ENCODE measurements at regions not wholly inside any gene's neighbourhood (a gene's known extent, or its start where the extent isn't known, plus 50 kb on each side); places are given as distances from the start of the nearest gene placed in this dataset.
"Not testable (repeated sequence)": the region's sequence is repeated elsewhere in the genome, so short reads cannot be mapped to it uniquely, and the experiment has no call there.

DNA sequence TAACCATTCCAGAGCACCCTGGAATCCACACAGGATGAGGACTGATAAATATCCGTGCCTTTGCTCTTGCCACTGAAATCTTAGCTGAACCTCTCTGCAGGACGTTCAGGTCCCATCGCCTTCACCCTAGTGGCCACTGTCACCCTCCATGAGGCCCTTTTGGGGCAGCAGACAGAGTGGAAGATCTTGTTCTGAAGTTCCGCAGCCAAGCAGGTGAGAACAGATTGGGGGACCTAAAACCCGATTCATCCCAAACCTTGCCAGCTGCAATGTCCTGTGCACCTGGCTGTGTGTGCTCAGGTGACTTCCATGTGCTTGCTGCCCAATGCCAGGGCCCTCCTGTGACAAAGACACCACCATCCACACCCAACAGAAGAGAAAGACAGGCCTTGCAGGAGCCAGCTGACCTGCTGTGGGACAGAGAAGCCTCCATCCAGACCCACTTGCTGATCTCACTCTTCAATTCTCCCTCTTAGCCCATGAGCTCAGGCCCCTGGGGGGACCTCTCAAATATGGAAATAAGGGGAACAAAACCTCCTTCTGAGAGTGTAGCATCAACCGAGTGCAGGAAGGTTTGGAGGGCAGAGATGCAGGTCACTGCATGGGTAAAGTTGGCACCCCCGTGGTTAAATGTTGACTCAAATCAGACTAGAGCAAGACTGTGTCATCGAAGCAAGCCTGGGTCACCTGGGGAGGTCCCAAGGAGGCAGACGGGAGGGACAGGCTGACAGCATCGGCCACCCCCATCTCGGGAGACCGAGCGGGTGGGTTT, 308.7 kb upstream of the DIO3 start:
- DNase-seq: no peak

DNA sequence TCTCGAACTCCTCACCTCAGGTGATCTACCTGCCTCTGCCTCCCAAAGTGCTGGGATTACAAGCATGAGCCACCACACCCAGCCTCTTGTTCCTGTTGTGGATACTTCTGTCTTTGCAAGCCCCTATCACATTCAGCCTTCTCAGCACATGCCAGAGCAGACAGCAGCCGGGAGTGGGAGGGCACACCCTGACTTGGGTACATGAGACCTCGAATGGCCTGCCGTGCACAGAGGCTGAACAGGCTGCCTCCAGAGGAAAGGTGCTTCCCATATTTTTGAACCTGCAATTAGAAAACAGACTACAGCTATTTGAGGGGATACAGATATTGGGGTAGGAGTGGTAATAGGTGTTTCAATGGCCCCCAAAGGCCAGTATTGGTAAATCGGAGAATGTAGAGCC, 307.3 kb upstream of the DIO3 start:
- no peak for DNase-seq

DNA sequence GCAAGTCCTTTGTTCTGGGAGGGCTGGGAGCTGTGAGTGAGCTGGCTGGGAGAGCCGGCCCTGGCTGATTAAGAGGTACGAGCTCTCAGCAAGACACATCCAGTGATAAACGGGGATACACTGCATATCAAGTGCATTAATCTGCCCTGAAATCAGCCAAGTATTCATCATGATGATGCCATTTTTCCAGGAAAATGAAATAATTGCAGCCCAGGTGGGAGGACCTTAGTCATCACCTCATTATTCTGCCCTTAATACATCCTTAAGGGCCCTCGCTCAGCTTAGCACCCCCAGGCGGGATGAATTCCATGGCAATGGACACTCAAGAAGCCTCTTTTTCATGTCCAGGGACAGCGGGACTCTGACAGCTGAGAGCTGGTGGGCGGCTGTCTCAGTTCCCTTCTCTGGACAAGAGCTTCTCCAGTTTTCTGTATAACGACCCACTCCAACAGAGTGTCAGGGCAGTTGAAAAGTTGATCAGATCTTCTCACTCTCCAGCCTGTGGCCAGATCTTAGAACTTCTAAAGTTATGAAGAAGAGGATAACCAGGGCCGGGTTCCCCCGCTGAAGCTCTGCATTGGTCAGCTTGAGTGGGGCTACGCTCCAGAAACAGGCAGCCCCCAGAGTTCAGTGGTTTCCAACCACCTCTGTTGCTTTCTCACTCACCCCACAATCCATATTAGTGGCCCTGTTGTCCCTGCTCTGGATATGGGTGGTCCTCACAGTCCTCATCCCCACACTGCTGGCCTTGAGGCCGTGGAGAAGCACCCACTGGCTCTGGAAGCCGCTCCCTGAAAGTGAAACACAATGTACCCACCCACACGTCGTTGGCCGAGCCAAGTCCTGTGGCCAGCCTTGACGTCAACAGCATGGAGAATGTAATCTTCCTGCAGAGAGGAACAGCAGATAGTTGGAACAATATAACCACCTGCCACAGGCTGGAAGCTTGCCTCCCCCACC, 306.2 kb upstream of the DIO3 start:
- no peak for DNase-seq

DNA sequence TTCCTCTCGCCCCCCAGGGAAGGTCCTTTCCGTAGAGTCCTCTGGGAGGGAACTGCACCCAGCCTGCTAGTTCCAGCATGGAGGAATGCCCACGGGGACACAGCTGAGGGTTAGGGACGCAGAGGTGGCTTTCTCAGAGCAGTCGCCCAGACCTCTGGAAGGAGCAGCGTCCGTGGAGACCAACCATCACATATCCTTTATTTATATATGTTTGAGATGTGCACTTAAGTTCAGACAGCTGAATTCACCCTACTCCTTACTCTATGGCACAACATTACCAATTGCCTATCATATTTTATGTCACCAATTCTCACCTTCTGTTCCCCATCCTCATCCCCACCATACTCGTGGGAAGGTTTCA, 305.6 kb upstream of the DIO3 start:
- no peak for DNase-seq

DNA sequence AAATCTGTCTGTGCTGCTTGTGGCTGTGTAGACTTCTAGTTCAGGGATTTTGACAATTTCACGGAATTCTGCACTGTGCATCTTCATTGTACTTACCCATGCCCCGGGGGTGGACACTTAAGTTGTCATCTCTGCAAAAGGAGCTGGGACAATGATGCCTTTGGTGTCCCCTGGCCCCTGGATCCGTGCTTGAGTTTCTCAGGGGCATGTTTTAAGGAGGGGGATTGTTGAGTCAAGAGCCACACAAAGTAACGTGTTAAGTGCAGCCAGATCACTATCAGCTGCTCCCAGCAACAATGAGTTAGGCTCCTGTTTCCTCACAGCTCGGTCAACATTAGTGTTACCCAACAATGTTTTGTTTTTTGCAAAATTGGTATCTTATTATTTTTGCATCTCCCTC, 305.0 kb upstream of the DIO3 start:
- DNase-seq: no peak

DNA sequence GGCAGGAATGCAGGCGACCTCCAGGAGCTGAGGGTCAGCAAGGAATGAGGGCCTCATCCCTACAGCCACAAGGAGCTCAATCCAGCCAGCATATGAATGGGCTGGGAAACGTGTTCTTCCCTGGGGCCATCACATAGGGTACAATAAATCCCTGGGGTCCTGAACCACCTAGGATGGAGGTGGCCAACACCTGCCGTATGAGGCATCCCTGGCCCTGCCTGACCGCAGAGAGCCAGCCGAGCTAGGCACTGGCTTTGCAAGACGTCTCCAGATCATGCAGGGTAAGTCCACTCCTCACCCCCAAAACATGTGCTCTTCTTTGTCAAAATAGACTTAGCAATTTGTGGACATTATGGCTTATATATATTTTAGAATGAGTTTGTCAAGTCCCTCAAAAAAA, 303.7 kb upstream of the DIO3 start:
- no peak for DNase-seq

DNA sequence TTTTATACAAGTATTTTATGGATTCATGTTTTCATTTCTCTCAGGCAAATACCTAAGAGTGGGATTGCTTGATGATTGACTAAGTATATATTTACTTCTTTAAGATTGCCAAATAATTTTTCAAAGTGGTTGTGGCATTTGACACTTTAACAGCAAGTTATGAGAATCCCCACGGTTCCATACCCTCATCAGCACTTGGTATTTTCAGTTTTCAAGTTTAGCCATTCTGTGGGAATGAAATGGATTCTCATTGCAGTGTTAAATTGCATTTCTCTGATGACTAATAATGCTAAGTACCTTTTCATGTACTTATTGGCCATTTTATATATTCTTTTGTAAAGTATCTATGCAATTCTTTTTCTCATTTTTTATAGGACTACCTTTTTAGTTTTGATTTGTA, 301.5 kb upstream of the DIO3 start:
- DNase-seq: no peak

DNA sequence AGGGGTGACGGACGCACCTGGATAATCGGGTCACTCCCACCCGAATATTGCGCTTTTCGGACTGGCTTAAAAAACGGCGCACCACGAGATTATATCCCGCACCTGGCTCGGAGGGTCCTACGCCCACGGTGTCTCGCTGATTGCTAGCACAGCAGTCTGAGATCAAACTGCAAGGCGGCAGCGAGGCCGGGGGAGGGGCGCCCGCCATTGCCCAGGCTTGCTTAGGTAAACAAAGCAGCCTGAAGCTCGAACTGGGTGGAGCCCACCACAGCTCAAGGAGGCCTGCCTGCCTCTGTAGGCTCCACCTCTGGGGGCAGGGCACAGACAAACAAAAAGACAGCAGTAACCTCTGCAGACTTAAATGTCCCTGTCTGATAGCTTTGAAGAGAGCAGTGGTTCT, 294.9 kb upstream of the DIO3 start:
- not testable (repeated sequence) for DNase-seq

DNA sequence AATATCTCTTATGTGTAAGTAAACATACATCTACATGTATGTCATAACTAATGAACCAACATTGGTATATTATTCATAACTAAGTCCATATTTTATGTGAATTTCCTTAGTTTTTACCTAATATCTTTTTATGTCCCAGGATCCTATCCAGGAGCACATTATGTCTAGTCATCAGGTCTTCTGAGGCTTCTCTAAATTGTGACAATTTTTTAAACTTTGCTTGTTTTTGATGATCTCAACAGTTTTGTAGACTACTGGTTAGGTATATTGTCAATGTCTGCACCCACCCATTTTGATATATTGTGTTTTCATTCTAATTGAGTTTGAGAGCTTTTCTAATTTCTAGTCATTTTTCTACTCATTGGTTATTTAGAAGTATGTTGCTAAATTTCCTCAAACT, 288.2 kb upstream of the DIO3 start:
- DNase-seq: no peak

DNA sequence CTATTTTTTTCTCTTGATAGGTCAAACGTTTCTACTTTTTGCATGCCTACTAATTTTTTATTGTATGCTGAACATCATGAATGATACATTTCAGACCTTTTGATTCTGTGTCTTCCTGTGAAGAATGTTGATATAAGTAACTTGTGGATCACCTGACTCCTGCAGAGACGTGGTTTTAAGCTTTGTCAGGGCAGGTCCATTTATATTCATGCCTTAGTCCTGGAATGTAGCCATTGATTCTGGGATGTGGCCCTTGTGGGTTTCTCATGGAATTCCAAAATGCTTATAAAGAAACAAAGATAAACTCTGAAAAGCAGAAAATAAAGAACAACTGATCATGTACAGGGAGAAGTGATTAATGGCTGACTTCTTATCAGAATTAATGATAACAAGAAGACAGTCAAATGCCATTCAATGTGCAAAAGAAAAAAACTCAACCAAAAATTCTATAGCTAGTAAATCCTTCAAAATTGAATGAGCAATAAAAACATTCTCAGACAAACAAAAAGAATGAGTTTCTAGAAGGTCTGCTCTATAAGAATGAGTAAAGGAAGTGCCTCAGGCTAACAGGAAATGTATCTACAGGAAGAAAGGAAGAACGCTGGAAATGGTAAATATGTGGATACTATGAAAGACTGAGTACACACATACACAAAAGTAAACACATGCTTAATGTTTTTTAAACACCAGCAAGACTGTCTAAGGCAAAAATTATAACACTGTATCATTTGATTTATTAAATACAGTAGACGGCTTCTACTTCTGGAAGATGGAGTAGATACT, 284.8 kb upstream of the DIO3 start:
- DNase-seq: no peak

DNA sequence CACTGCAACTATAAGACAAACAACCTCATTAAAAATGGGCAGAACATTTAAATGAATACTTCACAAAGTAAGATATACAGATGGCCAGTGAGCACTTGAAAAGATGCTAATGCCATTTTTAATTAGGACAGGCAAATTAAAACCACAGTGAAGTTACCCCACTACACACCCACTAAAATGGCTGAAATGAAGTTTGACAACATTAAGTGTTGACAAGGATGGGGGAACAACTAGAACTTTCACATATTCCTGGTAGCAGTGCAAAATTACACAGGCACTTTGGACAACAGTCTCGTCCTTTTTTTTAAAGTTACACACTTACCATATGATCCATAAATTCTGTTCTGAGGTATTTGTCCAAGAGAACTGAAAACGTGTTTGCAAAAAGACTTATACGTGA, 278.9 kb upstream of the DIO3 start:
- no peak for DNase-seq

DNA sequence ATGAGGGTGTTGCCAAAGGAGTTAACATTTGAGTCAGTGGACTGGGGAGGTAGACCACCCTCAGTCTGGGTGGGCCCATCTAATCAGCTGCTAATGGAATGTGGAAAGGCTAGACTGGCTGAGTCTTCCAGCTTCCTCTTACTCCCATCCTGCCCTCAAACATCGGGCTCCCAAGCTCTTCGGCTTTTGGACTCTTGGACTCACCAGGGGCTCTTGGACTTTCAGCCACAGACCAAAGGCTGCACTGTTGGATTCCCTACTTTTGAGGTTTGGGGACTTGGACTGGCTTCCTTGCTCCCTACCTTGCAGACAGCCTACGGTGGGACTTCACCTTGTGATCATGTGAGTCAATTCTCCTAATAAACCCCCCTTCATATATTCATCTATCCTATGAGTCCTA, 276.6 kb upstream of the DIO3 start:
- no peak for DNase-seq

DNA sequence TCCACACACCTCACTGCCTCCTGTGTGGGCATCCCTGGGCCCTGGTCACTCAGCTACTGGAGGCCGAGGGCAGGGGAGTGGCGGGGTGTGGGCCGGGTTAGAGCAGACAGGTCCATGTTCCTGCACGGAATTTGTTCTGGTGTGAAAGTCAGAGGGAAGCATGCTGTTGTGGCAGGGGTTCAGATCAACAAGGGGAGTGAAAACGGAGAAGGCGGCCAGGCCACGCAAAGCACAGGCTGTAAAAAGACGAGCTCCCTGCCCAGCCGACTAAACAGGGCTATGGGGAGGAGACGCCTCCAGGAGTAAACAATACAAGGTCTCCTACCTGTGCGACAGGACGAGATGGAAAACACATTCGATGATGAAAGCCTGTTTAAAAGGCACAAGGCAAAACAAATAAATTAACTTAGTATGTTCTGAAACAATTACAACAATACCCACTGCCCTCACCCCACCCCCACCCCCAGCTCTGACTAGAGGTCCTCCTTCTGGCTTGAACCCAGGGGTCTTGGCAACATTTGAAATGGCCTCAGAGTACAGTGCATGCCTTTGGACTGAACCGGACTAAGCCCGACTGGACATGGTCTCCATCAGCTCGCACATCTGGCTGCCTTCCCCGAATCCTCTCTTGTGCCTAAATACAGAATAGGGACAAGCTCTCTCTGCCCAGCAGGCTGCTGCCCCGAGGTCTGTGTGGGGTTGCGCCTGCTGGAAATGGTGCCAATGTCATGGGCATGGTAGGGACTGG, 274.9 kb upstream of the DIO3 start:
- no peak for DNase-seq

DNA sequence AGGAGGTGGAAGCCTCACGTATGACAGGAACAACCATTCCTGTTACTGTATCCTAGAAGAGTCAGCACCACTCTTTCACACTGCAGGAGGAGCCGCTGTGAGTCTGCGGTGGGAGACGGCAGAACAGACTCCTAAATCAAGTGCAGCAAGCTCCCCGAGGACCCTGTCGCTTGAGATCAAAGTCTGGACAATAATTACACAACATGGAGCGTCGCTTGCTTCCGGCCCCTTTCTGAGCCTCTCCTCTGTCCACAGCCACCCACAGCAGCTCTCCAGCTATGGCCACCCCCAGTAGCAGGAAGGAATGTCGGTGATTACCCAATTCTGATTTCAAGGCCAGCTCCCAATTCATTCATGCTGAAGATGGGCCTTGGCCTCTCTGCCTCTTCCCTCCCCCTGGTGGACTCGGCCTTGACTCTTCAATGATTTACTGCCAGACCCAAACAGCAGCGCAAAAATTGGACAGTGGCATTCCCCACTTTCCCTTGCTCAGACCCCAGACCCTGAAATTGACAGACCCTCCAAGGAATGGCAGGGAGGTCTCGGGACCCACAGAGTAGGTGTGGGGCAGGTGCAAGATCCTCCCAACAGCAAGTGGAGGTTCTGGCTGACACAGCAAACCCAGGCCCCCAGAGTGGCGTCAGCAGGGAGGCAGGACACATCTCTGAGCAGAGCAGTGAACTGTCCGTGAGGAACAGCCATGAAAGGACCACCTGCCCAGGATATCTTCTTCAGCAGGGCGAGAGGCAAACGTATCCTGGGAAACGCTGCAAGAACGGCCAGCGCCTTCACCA, 272.7 kb upstream of the DIO3 start:
- DNase-seq: no peak

DNA sequence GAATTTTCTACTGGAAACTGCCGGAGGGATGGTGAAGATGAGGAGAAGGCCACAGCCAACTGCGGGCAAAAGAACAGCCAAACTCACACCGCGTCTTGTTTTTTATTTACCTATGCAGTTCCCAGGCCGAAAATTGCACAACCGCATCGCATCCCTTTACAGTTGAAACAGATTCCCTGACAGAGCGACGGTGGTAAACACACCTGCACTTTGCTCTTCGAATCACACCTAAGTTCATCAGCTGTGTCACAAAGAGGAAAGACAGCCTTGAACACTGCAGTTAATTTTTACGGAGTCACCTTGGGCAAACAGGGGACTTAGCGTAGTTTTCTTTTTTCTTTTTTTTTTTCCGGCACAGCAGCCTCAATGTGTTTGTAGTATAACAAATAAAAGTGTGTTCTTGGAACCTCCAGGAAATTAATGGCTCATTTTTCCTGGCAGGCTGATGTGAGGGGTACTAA, 272.0 kb upstream of the DIO3 start:
- DNase-seq: no peak

DNA sequence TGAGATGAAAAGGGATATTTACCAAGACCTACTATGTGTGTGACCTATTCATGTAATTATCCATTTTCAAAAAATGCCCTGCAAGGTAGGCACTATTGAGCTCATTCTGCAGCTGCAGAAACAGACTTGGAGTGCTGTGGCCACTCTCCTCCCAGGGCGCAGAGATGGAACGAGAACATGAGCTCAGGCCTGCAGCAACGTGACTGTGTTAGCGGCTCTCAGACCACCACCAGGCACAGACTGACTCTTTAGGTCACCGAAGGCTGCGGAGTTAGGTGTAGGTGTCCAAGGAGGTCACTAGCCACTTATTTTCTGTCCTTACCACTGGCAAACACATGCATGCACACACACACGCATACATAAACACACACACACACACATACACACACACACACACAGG, 271.4 kb upstream of the DIO3 start:
- DNase-seq: no peak

DNA sequence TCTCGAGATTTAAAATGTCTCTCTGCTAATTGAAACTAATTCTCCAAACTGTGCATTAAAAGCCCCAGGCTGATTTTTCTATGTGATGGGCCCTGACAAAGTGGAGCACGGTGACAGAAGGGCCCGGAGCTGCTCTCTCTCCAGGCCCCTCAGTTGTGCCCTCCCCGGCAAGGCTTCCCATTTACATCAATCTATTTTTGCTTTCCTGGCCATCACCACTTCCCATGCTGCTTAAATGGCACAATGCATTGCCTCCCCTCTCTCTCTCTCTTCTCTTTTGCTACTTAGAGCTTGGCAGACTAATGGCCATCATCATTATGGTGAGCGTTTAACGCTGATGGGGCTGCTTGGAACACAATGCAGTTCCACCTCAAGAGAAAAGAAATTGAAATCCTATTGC, 270.7 kb upstream of the DIO3 start:
- no peak for DNase-seq

DNA sequence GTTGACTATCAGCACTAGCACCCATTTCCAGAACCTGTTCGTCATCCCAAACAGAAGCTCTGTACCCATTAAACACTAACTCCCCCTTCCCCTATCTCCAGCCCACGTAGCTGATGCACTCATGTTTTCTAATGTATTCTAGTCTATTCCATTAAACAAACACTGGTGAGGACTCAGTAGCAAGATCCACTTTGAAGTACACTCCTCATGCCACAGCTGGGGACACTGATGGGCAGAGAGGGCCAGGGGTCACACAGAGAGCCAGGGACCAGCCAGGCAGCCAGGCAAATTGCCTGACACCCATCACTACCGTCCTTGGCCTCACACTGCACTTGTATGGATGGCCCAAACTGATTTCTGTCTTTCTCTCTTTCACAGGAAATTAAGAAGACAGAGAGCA, 269.9 kb upstream of the DIO3 start:
- DNase-seq: no peak

DNA sequence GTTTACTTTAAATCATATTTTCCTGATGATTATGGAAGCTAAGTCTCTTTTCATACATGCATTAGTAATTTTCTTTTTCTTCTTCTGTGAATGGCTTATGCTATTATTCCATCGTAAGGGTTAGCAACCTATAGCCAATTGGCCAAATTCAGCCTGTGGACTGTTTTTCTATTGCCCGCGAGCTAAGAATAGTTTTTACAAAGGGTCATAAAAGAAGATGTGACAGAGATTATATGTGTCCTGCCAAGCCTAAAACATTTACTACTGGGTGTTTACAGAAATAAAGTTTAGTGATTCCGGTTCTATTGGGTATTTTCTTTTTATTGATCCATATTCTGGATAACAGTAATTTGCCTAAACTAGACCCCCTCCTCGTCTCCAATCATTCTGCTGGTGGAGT, 268.8 kb upstream of the DIO3 start:
- DNase-seq: no peak

DNA sequence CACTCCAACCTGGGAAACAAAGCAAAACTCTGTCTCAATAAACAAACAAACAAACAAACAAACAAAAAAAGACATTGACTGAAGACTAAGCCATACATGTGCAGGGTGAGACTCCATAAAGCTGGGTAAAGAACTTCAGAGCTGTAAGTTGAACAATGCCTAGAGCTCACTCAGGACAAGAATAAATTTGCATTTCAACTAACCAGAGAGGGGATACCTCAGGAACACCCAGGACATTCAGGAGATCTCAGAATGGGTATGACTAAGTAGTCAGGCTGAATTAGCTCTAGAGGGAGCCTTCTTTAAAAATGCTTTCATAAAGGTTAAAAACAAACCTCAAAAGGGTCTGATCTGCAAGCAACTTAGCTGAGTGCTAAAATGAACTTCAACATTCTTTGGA, 267.7 kb upstream of the DIO3 start:
- DNase-seq: no peak

DNA sequence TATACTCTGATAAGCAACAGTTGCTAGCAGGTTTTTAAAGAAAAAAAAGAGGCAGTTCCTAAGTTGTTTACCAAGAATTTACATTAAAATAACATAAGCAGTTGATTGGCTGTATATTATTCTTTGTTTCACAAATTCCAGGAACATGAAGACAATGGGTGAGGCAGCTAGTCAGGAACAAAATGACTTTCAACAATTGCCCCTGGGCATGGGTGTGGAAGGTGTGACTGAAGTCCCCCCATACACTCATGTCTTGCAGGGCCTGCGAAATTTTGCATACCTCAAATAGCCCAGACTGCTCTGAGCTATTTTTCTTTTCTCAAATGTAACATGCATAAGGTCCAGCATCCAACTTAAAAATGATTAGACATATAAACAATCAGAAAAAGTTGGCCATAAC, 267.2 kb upstream of the DIO3 start:
- no peak for DNase-seq

DNA sequence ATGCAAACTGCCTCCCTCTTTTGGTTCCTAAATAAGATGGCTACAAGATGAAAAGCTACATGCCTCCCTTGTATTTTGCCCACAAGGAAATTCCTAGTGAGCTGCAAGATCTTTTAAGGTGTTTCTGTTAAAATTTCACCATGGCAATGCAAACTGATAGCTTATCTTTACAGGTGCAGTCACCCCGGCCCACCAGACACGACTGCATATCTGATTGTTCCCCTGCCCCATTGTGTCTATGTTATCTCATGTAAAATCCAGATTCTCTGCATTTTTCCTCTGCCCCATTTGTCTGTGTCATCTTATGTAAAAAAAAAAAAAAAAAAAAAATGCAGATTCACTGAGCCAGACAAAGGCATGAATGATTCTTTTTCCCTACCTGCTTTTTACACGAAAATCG, 261.5 kb upstream of the DIO3 start:
- not testable (repeated sequence) for DNase-seq

Measured in NCI-H2171 (cell line).